ENCODE measurements at regions not wholly inside any gene's neighbourhood (a gene's known extent, or its start where the extent isn't known, plus 50 kb on each side); places are given as distances from the start of the nearest gene placed in this dataset.

DNA sequence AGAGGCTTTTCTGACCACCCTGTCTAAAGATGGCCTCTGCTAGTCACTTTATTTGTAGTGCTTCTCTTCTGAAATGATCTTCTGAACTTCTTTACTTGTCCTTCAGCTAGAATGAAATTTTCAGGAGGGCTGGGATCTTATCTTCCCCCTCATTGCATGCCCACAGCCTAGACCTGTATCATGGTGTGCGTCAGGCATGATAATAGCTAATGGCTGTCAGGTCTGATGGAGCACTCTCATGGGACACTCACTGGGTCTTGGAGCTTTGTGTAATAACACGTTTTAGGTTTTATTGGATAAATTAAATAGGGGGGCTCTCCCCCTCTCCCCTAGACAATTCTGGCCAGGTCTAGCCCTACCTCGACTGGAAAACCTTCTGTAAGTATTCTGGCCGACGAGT, 97.1 kb upstream of the NRXN3 start:
- Histone ChIP-seq H3K27ac (no peak overlapping the region), H3K4me3 (no peak overlapping the region), H3K36me3 (no peaks in the 10 kb centered on the region), H3K9me3 (no peaks in the 10 kb centered on the region), H3K4me1 (no peaks in the 10 kb centered on the region), H3K27me3 (no peaks in the 10 kb centered on the region)
- TF ChIP-seq, protein P1, sequence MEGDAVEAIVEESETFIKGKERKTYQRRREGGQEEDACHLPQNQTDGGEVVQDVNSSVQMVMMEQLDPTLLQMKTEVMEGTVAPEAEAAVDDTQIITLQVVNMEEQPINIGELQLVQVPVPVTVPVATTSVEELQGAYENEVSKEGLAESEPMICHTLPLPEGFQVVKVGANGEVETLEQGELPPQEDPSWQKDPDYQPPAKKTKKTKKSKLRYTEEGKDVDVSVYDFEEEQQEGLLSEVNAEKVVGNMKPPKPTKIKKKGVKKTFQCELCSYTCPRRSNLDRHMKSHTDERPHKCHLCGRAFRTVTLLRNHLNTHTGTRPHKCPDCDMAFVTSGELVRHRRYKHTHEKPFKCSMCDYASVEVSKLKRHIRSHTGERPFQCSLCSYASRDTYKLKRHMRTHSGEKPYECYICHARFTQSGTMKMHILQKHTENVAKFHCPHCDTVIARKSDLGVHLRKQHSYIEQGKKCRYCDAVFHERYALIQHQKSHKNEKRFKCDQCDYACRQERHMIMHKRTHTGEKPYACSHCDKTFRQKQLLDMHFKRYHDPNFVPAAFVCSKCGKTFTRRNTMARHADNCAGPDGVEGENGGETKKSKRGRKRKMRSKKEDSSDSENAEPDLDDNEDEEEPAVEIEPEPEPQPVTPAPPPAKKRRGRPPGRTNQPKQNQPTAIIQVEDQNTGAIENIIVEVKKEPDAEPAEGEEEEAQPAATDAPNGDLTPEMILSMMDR (IDR thresholded peaks at IDR 0.05), result no peak
- no peak for TF ChIP-seq POLR2A (IDR thresholded peaks at IDR 0.05)
- 42% methylated on average over 5 of the region's 5 CpGs for WGBS (ENCODE audit: insufficient coverage, low coverage, low lambda C conversion rate, missing lambda C conversion rate)
- intact Hi-C loops (cut with DNase I), result no loop called here
- DNase-seq (no peak), ATAC-seq (no peak)

DNA sequence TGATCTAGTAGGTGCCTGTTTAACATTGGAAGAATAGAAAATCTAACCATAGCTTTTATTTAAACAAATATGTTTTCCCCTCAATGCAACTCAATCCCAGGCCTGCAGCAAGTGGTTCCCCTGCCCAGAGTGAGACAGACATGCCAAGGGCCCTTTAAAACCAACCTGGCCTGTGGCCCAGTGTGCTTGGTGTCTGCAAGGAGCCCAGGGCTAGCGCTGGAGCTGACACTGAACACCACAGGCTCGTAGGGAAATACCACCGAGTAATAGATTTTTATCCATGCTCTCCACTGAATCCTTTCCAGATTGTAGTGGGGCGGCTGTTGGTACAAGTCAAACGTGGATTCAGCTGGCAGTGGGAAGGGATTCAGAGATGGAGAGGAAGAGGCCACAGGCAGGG, 95.6 kb upstream of the NRXN3 start:
- H3K4me1 ChIP-seq, result no peaks in the 10 kb centered on the region
- no peaks in the 10 kb centered on the region for H3K9me3 ChIP-seq
- no peaks in the 10 kb centered on the region for H3K27me3 ChIP-seq
- intact Hi-C loops (cut with DNase I), result no loop called here
- H3K36me3 ChIP-seq, result no peaks in the 10 kb centered on the region
- ATAC-seq (no peak), DNase-seq (no peak)
- no peak overlapping the region for H3K27ac ChIP-seq
- no peak for TF ChIP-seq POLR2A (IDR thresholded peaks at IDR 0.05)
- TF ChIP-seq, protein P1 (IDR thresholded peaks at IDR 0.05), result no peak
- WGBS (ENCODE audit: insufficient coverage, low coverage, low lambda C conversion rate, missing lambda C conversion rate), result 51% methylated on average over 5 of the region's 5 CpGs
- no peak overlapping the region for H3K4me3 ChIP-seq

DNA sequence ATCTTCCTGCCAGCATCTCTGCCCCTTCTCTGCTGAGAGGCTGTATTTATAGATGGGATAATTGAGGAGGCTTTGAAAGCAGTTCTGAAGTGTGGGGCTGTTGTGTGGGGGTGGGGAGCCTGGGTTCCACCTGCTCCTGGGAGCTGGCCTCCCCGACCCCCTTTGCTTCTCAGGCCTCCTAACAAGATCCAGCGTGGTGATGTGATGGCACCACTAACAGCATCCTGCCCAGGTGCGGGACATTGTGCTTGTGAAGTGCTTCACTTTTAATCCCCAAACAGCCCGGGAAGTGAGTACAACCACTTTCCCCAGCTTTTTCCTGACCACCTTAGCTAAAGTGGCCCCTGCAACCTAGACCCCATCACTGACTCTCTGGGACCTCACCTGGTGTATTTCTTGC, 95.1 kb upstream of the NRXN3 start:
- WGBS (ENCODE audit: insufficient coverage, low coverage, low lambda C conversion rate, missing lambda C conversion rate), result no CpG with 5 or more reads among the region's 4 CpGs
- no peak overlapping the region for H3K27ac ChIP-seq
- TF ChIP-seq, protein P1 (IDR thresholded peaks at IDR 0.05), result no peak
- no peak for TF ChIP-seq POLR2A (IDR thresholded peaks at IDR 0.05)

DNA sequence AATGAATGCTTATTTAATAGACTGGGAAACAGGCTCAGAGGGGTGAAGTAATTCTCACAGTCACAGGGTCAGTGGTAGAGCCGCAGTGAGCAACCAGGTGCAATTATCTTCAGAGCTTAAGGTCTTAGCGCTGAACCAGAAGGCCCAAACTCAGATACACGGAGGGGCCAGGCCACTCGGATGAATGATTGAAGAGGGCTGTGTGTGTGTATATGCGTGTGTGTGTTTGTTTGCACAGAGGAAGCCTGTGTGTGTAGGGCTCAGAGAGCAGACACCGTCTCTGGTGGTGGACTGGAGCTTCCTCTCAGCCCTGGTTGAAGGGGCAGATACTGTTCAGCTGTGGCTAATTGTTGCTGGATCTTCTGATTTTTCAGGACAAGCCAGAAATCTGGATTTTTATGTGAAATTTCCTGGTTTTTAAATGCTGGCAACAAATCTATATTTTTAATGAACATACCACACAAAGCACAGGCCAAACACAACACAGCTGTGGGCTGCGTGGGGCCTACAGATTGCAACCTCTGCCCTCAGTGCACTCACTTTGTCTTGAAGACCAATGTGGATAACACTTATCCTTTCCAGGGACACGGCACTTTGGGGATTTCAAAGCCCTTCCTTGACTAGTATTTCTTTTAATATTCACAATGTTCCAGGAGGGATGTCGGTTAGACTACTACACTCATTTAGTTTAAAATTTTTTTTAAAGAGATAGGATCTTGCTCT, 94.5 kb upstream of the NRXN3 start:
- no peaks in the 10 kb centered on the region for H3K9me3 ChIP-seq
- DNase-seq (no peak), ATAC-seq (no peak)
- no peaks in the 10 kb centered on the region for H3K36me3 ChIP-seq
- 63% methylated on average over 8 of the region's 9 CpGs for WGBS (ENCODE audit: insufficient coverage, low coverage, low lambda C conversion rate, missing lambda C conversion rate)
- no peak overlapping the region for H3K27ac ChIP-seq
- intact Hi-C loops (cut with DNase I), result no loop called here
- H3K4me3 ChIP-seq, result no peak overlapping the region
- no peaks in the 10 kb centered on the region for H3K27me3 ChIP-seq
- H3K4me1 ChIP-seq, result no peaks in the 10 kb centered on the region
- no peak for TF ChIP-seq POLR2A (IDR thresholded peaks at IDR 0.05)
- TF ChIP-seq, protein P1 (IDR thresholded peaks at IDR 0.05), result no peak

More for the DNA sequence above, 95.1 kb upstream of the NRXN3 start:
- no peaks in the 10 kb centered on the region for H3K27me3 ChIP-seq
- intact Hi-C loops (cut with DNase I), result no loop called here
- no peak for ATAC-seq
- H3K36me3 ChIP-seq, result no peaks in the 10 kb centered on the region
- H3K4me1 ChIP-seq, result no peaks in the 10 kb centered on the region
- H3K4me3 ChIP-seq, result no peak overlapping the region
- no peak for DNase-seq
- H3K9me3 ChIP-seq, result no peaks in the 10 kb centered on the region

All from right lobe of liver (tissue), 6 donors.